VCaP (cell line): ENCODE measurements at regions not wholly inside any gene's neighbourhood (a gene's known extent, or its start where the extent isn't known, plus 50 kb on each side); places are given as distances from the start of the nearest gene placed in this dataset.

Experiments used
- H3K27ac ChIP-seq: fragments of 450-650 bp; 2 replicates; pipeline ENCODE4 v1.5.1; 2017
- TF ChIP-seq, protein P1 (sequence below): fragments of 450-650 bp; conservative IDR thresholded peaks from 2 replicates; pipeline ENCODE4 v1.5.1; 2017; ENCODE audit warnings: mild to moderate bottlenecking, moderate library complexity

DNA sequence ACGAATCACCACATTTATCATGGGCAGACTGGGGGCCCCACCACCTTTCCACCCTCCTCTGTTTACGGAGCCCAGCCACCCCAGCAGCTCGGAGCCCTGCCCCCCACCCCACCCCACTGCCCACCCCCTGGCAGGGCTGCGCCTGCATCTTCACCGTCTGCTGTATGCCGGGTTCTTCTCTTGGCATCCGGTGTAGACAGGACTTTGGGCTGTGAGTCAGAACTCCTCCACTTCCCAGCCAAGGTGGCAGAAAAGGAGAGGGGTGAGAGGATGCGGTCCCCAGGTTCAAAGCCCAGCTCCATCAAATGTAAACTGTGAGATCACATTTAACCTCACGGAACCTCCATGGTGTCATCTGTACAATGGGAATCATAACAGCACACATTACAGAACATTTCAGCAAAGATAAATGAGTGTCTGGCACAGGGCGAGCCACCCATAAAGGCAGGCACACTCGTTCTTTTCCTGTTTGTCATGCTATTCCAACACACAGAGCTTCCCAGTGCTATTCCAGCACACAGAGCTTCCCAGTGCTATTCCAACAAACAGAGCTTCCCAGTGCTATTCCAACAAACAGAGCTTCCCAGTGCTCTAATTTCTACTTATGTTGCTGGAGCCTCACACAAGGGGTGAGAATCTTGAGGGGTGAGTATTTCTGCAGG lies 292.7 kb upstream of the RTL1 start:
- TF ChIP-seq, protein P1, sequence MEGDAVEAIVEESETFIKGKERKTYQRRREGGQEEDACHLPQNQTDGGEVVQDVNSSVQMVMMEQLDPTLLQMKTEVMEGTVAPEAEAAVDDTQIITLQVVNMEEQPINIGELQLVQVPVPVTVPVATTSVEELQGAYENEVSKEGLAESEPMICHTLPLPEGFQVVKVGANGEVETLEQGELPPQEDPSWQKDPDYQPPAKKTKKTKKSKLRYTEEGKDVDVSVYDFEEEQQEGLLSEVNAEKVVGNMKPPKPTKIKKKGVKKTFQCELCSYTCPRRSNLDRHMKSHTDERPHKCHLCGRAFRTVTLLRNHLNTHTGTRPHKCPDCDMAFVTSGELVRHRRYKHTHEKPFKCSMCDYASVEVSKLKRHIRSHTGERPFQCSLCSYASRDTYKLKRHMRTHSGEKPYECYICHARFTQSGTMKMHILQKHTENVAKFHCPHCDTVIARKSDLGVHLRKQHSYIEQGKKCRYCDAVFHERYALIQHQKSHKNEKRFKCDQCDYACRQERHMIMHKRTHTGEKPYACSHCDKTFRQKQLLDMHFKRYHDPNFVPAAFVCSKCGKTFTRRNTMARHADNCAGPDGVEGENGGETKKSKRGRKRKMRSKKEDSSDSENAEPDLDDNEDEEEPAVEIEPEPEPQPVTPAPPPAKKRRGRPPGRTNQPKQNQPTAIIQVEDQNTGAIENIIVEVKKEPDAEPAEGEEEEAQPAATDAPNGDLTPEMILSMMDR: no peak
- no peak overlapping the region for H3K27ac ChIP-seq

DNA sequence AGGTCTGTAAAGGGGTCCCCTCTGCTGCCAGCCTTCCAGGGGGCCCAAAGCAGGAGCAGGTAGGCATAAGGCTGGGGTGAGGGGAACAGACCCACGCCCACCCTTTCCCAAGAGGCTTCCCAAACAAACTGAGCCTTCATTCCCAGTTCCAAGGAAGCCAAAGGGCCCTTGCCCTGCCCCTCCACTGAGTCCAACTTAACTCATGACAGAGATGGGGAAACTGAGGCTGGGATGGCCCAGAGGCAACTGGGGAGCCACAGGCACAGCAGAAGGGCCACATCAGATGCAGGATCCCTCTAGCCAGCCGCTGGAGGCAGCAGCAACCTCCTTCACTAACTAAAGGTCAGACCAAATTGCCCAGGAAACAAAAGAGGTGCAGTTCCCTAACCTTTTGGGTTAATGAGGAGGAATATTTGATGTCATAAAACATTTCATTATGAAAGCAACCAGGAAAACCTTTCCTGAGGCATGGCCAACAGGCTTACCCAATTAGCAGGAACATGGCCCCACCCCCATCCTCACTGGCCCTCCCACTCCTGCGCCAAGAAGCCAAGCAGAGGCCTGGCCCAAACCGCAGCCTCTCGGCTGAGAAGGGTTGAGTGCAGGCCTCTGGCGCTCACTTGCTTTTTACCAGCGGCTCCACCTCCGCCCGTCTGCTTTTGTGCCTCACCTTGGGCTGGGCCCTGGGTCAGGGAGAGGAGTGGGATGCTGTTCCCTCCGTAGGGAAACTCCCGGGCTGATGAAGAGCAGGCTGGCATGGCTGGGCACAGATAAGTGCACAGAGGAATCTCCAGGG lies 293.5 kb upstream of the RTL1 start:
- no peak overlapping the region for H3K27ac ChIP-seq
- TF ChIP-seq, protein P1: no peak

DNA sequence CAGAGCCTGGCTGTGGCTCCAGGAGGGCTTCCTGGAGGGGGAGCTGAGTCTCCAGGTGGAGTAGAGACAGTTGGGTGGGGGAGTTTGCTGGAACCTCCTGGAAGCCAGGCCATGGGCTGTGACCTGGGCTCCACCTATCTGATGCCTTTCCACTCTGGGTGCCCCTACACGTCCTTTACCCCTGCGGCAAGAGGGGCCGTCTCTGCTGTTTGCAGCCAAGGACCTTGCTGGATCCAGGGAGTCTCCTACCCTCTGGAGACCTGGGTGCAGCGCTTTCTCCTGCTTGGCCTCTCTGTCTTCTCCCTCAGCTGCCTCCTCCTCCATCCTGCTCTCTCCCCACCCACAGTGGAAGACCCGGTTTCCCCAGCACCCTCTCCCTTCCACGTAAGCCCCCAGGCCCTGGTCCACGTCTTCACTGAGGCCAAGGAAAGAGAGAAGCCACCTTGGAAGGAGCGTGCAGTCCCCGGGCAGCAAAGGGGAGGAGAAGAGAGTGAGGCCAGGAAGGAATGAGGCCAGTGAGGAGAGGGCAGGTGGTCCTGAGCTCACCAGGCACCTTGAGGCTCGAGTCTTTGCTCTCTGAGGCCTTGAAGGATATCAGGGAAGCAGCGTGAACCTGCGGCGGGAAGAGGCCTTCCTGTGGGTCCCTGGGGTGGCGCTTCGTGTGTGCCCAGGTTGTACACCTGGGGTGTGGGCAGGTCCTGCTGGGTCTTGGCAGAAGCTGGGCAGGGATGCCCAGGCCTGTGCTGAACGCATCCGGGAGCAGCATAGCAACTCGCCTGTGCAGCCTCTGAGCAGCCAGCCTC lies 294.3 kb upstream of the RTL1 start:
- TF ChIP-seq, protein P1: no peak
- no peak overlapping the region for H3K27ac ChIP-seq

DNA sequence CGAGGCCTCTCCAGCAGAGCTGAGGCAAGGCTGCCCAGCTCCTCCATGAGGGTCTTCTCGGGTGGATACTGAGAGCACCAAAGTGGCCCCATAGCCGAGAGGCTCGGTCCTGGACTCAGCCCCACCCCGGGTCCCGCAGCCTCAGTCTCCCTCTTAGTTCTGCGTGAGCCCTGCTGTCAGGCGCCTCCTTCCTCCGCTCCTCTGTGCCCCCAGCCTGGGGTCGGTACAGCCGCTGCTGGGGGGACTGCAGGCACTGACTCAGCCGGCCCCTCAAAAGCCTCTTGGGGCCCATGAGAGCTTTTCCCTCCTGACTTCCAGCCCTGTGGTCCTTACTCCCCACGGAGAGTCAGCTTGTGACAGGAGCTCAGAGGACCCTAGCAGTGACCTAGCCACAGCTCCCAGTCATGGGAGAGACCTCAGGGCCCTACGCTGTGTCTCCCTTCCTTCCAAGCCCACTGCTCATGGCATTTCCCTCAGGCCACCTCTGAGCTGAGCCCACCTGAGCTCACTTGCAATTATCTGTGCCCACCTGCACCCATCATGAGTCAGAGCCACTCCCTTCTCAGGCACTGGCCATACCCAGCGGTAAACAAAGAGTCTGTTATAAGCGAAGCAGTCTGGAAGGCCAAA lies 295.0 kb upstream of the RTL1 start:
- no peak overlapping the region for H3K27ac ChIP-seq
- TF ChIP-seq, protein P1: no peak

DNA sequence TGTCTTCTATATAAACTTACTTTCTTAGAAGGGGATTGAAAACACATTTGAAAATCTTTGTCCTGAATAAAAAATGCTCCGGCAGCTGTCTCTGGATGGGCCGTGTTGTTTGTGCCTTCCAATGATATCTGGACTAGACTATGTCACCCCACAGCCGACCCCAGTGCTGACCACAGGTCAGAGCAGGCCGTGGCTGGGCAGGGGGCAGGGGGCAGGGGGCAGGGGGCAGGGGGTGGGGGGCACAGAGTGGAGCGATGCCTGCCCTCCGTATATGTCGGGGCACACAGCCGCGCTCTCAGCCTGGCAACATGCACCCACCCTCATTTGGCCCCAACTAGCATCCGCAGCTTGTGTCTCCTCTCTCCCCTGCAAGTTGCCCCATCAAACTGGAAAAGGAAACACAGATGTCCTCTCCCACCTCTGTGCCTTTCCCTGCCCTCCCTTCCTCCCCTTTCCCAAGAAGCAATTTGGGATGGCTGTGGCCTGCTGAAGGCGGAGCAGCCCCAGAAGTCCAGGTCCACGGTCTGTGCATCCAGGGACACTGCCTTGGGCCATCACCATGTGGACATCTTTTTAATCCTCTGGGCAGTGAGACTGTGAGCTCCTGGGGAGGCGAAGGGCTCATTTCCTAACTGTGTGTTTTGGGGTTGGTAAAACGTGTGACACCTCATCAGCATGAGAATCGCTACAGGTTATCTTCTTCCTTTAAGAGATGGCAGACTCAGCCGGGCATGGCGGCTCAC lies 295.7 kb upstream of the RTL1 start:
- H3K27ac ChIP-seq: no peak overlapping the region

DNA sequence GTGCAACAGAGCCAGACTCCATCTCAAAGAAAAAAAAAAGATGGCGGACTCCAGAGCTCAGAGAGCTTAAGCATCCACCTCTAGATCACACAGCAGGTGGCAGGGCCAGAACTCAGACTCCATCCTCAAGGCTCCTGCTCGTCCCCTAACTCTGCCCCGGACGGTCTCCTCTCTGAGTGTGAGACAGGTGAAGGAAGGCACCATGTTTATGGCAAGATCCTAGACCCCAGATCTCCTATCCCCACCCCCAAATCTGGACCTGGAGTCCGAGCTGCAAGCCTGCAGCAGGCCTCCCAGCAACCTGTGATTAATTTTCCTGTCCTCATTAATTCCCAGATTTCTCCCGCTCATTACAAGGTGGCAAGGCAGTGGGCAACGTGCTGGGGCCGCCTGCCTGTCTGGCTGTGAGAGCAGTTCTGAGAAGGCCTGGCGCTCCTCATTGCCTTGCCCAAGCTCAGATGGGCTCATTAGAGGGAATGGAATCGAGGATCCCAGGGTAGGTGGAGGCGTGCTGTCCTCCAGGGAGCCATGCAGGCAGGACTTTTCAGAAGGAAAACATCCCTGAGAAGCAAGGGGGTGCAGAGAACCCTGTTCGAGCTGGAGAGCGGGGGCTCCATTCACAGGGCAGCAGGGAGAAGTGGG lies 296.6 kb upstream of the RTL1 start:
- TF ChIP-seq, protein P1: no peak
- no peak overlapping the region for H3K27ac ChIP-seq

More for the DNA sequence above, 295.7 kb upstream of the RTL1 start:
- TF ChIP-seq, protein P1: no peak
